HG02642 (cell line): ENCODE measurements at regions not wholly inside any gene's neighbourhood (a gene's known extent, or its start where the extent isn't known, plus 50 kb on each side); places are given as distances from the start of the nearest gene placed in this dataset.
"Not testable (repeated sequence)": the region's sequence is repeated elsewhere in the genome, so short reads cannot be mapped to it uniquely, and the experiment has no call there.

Source experiments
- ATAC-seq: cut with Tn5 transposase; IDR thresholded peaks from one replicate; pipeline ENCODE4 v1.9.1; 2021; ENCODE audit warnings: mild to moderate bottlenecking; ENCODE audit not compliant: unreplicated experiment, poor library complexity

DNA sequence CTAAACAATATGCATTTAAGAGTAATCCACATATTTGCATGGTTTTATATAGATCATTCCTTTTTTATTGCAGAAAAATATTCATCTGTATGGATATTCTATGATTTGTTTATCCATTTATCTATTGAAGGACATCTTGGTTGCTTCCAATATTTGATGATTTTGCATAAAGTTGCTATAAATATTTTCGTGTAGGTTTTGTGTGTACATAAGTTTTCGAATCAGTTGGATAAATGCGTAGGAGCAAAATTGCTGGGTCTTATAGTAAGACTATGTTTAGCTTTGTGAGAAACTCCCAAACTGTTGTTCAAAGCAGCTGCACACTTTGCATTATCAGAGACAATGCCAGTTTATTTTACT is 971.2 kb downstream of the DIPK2A start:
- ATAC-seq, result no peak

DNA sequence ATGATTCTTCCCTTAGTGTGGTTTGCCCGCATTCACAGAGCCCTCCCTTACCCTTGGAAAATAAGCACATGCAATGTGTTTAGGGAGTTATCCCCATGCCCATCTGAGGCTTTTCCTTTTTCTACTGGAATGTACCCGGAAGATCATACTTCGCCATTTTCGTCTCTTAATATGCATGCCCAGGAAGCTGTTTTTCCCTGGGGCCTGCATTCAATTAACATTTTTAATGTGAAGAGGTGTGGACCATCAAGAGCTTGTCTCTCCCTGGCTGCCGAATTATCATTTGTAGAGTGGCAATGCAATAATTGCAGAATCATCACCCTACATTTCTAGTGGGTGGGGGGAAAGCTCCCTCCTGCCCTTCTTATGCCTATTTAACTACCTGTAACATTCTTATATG is 976.3 kb downstream of the DIPK2A start:
- no peak for ATAC-seq

DNA sequence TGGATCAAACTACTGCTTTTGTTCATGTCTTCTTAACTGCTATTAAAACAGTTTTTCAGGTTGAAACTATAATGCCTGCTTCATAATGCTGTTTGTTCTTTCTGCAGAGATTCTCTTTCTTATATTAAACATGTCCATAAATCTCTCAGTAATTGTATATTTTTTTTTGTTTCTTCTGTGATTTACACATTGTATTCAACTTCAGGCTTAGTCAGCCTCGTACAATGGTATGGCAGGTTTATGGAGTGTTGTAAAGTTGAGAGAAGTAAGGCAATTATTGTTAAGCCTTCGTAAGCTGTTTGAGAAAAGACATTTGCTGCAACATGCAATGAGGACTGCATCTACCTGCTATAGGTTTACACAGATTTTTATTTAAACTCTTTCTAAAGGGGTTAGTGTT is 977.1 kb downstream of the DIPK2A start:
- no peak for ATAC-seq

DNA sequence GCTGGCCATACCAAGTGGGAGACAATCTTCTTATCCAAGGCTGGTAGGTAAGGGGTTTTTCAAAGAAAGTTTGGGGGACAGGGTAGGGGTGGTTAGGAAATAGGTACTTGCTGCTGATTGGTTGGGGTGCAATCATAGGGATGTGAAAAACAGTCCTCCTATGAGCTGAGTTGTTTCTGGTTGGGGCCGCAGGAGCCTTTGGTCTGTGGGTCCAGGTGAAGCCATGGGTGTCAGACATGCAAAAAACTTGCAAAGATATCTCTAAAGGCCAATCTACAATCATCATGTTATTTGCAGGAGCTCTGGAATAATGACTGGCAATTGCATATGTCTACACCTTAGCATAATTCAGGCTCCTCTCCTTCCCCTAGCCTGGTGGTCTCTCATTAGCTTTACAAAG is 982.3 kb downstream of the DIPK2A start:
- ATAC-seq, result no peak

DNA sequence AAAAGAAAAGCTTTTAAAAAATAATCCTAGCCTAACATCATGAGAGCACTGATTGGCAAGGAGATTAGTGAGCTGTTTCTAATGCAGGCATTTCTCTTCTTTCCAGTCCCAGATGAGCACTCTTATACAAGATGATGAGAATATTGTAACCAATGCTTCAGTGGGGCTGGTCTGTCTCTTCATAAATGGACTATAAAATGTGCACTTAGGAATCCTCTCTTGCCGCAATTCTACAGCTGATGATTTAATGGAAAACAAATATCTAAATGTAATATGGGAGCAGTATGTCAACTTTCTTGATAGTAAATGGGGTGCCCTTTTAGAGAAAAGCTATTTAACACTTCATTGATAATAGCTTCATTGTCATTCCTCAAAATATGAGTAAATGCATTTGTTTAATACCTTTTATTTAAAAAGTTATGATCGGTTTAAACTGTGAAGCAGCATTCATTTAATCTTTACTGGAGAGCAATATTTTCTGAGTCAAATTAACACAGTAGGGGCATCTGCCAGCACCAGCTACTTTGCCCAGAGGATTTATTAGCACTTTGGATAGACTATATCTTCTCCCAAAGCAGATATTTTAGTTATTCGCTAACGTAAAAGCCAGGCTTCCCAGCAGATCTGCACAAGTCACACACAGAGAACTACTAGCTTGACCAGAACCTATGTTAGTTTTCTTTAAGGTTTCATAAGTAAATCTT is 985.9 kb downstream of the DIPK2A start:
- no peak for ATAC-seq

DNA sequence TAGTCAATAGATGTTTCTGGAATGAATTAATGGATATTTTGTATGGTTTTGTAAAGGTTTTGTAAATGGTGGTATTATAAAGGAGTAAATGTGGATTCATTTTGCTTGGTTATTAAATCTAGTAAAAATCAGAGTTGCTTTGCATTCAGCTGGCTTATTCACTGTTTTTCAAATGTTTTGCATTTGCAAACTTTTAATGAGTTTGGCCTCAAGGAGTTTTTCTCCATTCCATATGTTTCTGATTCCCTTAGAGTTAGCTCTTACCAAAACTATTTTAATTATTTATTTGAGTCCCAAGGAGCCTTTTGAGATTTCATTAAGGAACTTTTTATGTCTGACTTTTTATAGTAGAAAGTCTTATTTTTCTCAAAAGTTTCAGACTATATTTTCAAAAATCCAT is 992.2 kb downstream of the DIPK2A start:
- no peak for ATAC-seq

DNA sequence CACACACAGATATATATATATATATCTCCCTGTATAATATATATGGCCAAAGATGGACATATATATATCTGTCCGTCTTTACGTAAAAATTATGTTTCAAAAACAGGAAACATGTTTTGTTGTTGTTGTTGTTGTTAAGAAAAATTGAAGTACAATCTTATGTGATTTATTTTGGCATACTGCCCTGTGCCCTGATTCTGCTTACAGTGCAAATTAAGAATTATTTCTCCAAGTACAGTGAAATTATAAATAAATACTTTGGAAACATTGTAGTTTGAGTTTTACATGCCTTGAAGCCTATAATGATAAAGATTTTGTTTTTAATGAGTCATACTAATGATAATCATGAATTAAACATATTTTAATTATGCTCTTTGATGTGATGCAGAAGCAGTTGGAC is 994.9 kb downstream of the DIPK2A start:
- no peak for ATAC-seq

DNA sequence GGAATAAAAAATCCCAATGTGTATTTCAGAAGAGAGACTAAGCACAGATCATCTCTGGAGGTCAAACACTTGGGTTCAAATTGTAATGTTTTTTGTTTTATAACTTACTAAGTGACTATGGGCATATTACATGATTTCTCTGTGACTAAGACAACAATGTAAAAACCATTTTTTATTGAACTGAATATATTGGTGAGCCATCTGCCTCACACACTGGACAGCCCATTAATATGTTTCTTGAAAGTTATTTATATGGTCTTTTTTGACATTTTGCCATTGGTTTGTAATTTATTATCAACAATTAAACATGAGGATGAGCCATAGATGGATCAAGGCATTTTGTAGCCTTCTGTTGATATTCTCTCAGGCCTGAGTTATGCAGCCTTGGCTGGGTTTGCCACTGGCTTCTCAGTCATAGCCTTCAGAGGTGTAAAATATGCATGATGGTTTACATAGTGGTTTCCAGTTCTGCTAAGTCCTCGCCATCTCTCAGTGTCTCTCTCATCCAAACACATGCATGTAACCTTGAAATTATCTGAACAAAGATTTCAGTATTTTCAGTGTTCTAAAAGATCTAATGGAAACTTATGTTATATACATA is 997.2 kb downstream of the DIPK2A start:
- ATAC-seq, result no peak

DNA sequence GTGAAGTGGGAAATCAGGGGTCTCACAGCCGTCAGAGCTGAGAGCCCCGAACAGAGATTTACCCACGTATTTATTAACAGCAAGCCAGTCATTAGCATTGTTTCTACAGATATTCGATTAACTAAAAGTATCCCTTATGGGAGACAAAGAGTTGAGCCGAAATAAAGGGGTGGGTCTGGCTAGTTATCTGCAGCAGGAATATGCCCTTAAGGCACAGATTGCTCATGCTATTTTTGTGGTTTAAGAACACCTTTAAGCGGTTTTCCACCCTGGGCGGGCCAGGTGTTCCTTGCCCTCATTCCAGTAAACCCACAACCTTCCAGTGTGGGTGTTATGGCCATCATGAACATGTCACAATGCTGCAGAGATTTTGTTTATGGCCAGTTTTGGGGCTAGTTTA is 1012.9 kb downstream of the DIPK2A start:
- not testable (repeated sequence) for ATAC-seq

DNA sequence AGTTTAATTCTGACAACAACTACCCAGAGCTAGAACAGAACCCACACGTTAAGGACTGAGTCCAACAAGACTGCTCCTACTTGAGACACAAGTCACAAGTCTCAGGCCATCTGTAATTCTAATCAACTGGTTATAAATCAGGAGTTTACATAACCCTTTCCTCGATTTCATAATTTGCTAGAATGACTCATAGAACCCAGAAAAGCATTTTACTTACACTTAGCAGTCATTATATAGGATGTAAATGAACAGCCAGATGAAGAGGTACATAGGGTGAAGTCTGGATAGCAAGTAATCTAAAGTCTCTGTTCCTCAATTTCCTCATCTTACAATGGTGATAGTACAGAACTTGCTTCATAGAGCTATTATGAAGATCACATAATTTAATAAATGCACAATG is 1018.2 kb downstream of the DIPK2A start:
- no peak for ATAC-seq

DNA sequence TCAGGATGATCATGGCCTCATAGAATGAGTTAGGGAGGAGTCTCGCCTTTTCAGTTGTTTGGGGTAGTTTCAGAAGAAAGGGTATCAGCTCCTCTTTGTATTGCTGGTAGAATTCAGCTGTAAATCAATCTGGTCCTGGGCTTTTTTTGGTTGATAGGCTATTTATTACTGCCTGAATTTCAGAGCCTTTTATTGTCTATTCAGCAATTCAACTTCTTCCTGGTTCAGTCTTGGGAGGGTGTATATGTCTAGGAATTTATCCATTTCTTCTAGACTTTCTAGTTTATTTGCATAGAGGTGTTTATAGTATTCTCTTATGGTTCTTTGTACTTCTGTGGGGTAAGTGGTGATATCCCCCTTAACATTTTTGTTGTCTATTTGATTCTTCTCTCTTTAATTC is 1024.2 kb downstream of the DIPK2A start:
- no peak for ATAC-seq

DNA sequence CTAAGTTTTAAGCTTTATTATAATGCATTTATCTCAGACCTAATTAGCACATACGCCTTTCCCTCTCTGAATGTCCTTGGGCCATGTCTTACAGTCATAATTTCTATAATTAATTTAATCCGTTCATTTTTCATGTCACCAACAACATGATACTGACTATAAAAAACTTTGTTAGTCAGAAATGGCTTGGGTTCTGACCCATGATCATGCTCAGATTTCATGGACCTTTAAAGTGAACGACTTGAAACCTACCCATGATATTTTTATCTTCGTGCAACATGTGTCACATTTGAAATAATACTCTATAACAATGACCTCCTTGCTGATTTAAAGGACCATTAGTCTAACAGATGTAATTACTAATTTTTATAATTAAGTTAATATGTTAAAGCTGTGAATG is 1033.8 kb downstream of the DIPK2A start:
- no peak for ATAC-seq

DNA sequence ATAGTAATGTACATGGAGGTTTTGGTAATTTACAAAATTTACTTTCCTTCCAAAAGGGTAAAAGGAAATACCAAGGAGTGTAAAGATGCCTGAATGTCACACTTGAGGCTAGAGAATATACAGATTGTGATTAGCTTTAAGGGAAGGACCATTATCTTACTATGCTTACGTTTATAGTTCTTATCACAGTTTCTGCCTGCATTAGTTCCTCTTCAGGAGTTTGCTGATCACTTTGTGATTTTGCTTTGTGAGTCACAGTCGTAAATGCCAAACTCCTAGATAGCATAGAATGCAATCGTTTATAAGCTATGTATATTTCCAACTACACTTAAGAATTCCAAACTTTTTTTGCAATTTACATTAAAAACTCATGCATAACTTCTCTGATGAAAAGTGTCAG is 1034.6 kb downstream of the DIPK2A start:
- ATAC-seq, result no peak

DNA sequence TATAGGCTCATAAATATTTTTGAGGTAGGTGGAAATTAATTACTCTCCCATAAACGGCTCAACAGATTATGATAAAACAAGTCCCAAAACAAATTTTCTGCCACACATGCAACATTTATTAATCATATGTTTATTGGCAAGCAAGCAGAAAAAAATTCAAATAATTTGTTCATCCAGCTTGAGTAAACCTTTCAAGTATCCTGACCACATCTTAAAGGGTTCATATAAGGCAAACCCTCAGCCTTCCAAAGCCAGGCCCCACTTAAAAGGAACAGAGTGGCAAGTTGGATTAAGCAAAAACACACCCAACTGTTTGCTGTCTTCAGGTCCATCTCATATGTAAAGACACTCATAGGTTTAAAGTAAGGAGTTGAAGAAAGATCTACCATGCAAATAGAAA is 1042.3 kb downstream of the DIPK2A start:
- ATAC-seq, result no peak

DNA sequence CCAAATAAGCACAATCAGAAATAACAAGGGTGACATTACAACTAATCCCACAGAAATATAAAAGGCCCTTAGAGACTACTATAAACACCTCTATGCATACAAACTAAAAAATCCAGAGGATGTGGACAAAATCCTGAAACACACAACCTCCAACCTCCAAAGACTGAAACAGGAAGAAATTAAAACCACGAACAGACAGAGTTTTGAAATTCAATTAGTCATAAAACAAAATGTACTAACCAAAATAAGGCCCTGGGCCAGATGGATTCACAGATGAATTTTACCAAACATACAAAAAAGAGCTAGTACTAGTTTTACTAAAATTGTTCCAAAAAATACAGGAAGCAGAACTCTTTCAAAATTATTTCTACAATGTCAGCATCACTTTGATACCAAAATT is 1043.6 kb downstream of the DIPK2A start:
- ATAC-seq, result no peak

DNA sequence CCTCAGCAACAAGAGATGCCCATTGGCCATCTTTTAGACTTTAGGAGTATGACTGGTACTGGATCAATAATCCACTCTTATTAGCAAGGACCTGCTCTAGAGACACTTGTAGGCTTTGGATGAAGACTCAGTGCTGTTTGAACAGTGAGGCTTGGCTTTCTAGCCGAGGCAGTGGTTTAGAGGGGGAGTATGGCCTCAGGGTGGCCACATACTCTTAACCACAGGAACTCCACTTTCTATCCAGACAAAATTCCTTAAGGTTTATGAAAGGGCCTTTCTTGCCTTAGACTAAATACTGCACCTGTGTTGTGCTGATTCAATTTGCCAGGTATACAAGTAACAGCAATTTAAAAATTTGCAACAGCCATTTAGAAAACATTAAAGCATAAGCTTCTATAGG is 1046.3 kb downstream of the DIPK2A start:
- ATAC-seq, result no peak

DNA sequence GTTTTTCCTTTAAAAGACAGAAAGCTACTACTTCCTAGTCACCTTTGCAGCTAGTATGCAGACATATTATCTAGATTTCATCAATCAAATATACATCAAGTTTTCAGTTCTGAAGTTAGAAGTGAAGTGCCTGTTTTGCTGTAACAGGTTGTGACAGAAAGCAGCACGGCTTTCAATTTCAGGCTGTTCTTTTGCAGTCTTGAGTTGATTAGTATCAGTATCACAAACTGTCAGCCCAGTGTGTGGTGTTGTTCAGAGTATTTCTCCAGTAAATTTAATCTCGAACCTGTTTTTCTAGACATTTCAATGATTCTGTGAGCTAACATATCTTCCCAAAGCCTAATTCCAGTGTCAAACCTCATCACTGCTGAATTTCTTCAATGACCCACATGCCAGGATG is 1050.8 kb downstream of the DIPK2A start:
- no peak for ATAC-seq

DNA sequence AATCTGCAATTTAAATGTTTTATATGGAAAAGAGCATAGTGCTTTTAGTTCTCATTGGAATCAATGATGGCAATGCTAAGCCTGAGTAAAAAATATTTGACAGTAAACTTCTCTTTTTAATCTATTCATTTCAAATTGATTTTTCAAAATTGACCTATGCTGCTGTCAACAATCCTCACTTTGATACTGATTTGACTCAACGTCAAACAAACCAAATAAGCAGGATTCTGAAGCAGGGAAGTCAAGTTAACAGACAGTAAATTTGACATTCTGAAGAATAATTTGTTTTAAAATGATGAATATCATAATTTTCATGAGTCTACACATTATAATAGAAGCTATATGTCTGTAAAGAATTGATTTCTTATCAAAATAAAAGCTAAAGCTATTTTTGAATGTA is 1053.1 kb downstream of the DIPK2A start:
- ATAC-seq, result no peak

DNA sequence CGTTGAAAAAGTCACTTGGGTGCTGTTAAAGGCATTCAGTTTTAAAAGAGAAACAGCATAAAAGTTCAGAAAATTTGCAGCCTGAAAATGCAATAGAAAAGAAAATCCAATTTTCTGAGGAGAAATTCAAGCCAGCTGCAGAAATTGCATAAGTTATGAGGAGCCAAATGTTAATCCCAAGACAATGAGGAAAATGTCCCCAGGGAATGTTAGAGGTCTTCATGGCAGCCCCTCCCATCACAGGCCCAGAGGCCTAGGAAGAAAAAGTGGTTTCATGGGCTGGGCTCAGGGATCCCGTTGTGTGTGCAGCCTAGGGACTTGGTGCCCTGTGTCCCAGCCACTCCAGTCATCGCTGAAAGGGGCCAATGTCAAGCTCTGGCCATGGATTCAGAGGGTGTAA is 1055.6 kb downstream of the DIPK2A start:
- ATAC-seq, result not testable (repeated sequence)

DNA sequence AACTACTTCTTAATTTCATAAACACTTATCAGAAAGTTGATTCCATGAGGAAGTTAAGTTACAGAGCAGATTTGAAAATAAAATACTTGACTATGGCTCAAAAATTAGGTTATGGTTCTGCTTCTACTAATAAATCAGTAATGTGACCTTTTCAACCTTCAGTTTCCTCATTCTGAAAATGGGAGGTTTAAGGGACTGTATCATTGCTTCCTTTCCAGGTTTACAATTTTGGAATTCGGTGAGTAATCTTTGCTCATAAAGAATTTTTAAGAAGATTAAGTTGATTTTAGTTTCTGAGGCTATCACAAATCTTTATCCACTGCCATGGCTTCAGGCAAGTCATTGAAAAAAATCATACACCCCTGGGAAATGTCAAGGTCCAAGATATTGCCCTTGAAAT is 1061.2 kb downstream of the DIPK2A start:
- no peak for ATAC-seq

DNA sequence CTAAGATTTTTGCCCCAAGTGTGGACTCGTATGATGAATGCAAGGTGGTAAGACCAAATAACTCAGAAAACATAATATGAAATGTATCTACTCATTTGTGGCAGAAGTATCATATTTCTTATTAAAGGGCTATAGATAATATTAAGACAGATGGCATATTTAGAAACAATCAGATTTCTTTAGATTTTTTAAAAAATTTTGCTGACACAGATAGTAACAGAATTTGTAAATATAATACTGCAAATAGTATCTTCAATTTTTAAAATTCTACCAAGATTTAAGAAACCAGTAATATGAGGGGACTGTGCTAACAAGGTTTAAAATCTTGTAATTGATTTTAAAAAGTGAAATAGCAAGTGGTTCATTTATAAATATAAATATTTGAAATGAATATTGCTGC is 1064.1 kb downstream of the DIPK2A start:
- no peak for ATAC-seq

DNA sequence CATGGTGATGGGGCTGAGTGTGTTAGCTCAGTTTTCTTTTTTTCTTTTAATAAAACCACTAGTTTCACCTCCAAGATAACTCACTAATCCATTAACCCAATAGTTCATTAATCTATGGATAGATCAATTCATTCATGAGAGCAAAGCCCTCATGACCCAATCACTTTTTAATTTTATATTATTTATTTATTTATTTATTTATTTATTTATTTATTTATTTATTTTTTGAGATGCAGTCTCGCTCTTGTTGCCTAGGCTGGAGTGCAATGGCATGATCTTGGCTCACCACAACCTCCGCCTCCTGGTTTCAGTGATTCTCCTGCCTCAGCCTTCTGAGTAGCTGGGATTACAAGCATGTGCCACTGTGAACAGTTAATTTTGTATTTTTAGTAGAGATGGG is 1082.4 kb downstream of the DIPK2A start:
- ATAC-seq, result not testable (repeated sequence)
